ENCODE measurements at regions not wholly inside any gene's neighbourhood (a gene's known extent, or its start where the extent isn't known, plus 50 kb on each side); places are given as distances from the start of the nearest gene placed in this dataset.
"Not testable (repeated sequence)": the region's sequence is repeated elsewhere in the genome, so short reads cannot be mapped to it uniquely, and the experiment has no call there.

DNA sequence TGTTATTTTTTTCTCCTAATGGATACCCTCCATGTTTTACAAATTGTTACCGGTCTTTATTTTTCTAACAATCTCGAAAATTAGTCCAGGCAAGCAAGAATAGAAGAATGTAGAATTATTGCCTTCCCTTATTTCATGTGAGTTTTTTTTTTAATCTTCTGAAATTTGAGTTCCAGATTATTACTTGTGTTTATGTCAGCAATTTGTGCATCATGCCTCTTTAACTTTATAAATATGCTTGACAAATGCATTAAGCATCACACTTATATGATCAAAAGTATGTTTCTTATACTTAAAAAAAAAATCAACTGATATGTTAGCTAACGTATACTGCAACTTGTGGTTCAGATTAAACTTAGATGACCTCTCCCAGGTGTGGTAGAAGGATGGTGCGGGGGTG is 242.7 kb upstream of the VSTM2A start:
- no peak overlapping the region for H2AFZ ChIP-seq (ENCODE audit: low read depth, low read length)
- H3K27me3 ChIP-seq (ENCODE audit: low read depth, low read length): no peaks in the 10 kb centered on the region
- H3K9me3 ChIP-seq (ENCODE audit: insufficient read depth, low read length): no peaks in the 10 kb centered on the region
- no peak for TF ChIP-seq EZH2phosphoT487 (IDR thresholded peaks at IDR 0.05; ENCODE audit: low read depth)
- TF ChIP-seq, protein P1, sequence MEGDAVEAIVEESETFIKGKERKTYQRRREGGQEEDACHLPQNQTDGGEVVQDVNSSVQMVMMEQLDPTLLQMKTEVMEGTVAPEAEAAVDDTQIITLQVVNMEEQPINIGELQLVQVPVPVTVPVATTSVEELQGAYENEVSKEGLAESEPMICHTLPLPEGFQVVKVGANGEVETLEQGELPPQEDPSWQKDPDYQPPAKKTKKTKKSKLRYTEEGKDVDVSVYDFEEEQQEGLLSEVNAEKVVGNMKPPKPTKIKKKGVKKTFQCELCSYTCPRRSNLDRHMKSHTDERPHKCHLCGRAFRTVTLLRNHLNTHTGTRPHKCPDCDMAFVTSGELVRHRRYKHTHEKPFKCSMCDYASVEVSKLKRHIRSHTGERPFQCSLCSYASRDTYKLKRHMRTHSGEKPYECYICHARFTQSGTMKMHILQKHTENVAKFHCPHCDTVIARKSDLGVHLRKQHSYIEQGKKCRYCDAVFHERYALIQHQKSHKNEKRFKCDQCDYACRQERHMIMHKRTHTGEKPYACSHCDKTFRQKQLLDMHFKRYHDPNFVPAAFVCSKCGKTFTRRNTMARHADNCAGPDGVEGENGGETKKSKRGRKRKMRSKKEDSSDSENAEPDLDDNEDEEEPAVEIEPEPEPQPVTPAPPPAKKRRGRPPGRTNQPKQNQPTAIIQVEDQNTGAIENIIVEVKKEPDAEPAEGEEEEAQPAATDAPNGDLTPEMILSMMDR (IDR thresholded peaks at IDR 0.05; ENCODE audit: low read depth, low read length): no peak
- no peaks in the 10 kb centered on the region for H3K79me2 ChIP-seq (ENCODE audit: low read length)
- no peak overlapping the region for H3K27ac ChIP-seq (ENCODE audit: low read length)
- H3K4me2 ChIP-seq (ENCODE audit: low read length): no peak overlapping the region
- H3K4me3 ChIP-seq (ENCODE audit: low read length): no peak overlapping the region
- H3K36me3 ChIP-seq (replicated peaks; ENCODE audit: low read depth, low read length): no peaks in the 10 kb centered on the region
- H3K9ac ChIP-seq (ENCODE audit: low read length): no peak overlapping the region
- no peaks in the 10 kb centered on the region for H3K4me1 ChIP-seq (ENCODE audit: low read length)
- no peaks in the 10 kb centered on the region for H4K20me1 ChIP-seq (ENCODE audit: insufficient read depth, low read length)

GRCh38 chr7:54315955-54316354 is 226.2 kb upstream of the VSTM2A start:
- H3K27me3 ChIP-seq (ENCODE audit: low read depth, low read length); H3K27ac ChIP-seq (ENCODE audit: low read length); H3K9me3 ChIP-seq (ENCODE audit: insufficient read depth, low read length); H3K36me3 ChIP-seq (replicated peaks; ENCODE audit: low read depth, low read length); H3K9ac ChIP-seq (ENCODE audit: low read length); H3K79me2 ChIP-seq (ENCODE audit: low read length); H4K20me1 ChIP-seq (ENCODE audit: insufficient read depth, low read length); H3K4me2 ChIP-seq (ENCODE audit: low read length); H2AFZ ChIP-seq (ENCODE audit: low read depth, low read length); H3K4me3 ChIP-seq (ENCODE audit: low read length); H3K4me1 ChIP-seq (ENCODE audit: low read length): not testable (repeated sequence)

DNA sequence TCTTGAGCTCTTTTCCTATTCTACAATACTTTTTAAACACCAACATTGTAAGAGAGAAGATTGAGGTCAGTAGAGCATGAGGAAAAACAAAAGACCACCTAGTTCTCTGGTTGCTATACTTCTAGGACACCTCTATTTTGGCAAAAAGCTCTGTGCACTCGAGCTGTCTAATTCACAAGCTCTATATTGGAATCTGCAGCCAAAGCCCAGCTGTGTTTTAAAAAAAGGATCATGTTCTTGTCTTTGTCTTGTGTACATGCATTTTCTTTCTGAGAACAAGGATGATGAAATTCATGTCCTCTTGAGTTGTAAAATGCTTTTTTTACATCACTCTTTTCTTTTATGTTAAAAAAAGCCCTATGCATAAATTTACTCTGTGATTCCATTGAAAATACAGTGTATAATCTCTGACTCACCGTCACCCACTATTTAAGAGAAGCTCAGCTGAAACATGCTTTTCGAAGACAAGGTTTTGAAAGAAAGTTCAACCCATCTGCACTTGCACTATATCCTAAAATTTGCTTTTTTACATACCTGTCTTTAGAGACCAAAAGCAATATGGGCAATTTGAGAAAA is 215.5 kb upstream of the VSTM2A start:
- no peaks in the 10 kb centered on the region for H3K9me3 ChIP-seq (ENCODE audit: insufficient read depth, low read length)
- H3K36me3 ChIP-seq (replicated peaks; ENCODE audit: low read depth, low read length): no peaks in the 10 kb centered on the region
- no peak overlapping the region for H2AFZ ChIP-seq (ENCODE audit: low read depth, low read length)
- no peak overlapping the region for H3K27ac ChIP-seq (ENCODE audit: low read length)
- H3K9ac ChIP-seq (ENCODE audit: low read length): no peak overlapping the region
- no peaks in the 10 kb centered on the region for H3K4me1 ChIP-seq (ENCODE audit: low read length)
- no peak overlapping the region for H3K4me2 ChIP-seq (ENCODE audit: low read length)
- no peaks in the 10 kb centered on the region for H4K20me1 ChIP-seq (ENCODE audit: insufficient read depth, low read length)
- TF ChIP-seq, protein P1 (IDR thresholded peaks at IDR 0.05; ENCODE audit: low read depth, low read length): no peak
- TF ChIP-seq EZH2phosphoT487 (IDR thresholded peaks at IDR 0.05; ENCODE audit: low read depth): no peak
- no peak overlapping the region for H3K4me3 ChIP-seq (ENCODE audit: low read length)
- no peaks in the 10 kb centered on the region for H3K27me3 ChIP-seq (ENCODE audit: low read depth, low read length)
- no peaks in the 10 kb centered on the region for H3K79me2 ChIP-seq (ENCODE audit: low read length)

DNA sequence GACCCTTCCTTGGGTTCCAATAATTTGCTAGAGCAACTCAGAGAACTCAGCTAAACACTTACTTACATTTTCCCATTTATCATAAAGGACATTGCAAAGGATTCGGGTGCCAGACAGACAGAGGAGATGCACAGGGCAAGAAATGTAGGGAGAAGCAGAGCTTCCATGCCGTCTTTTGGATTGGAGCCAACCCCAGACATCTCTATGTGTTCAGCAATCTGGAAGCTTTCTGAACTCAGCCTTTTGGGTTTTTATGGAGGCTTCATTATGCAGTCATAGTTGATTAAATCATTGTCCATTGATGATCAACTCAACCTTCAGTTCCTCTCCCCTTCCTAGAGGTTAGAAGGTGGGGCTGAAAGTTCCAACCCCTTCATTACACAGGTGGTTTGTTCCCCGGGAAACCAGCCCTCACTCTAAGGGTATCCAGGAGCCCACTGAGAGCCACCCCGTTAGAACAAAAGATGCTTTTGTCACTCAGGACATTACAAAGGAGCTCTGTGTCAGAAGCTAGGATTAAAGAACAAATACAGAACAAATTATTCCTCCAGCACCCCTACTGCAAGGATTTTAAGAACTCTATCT is 211.9 kb upstream of the VSTM2A start:
- H4K20me1 ChIP-seq (ENCODE audit: insufficient read depth, low read length): no peaks in the 10 kb centered on the region
- no peaks in the 10 kb centered on the region for H3K4me1 ChIP-seq (ENCODE audit: low read length)
- no peaks in the 10 kb centered on the region for H3K36me3 ChIP-seq (replicated peaks; ENCODE audit: low read depth, low read length)
- H2AFZ ChIP-seq (ENCODE audit: low read depth, low read length): no peak overlapping the region
- H3K4me2 ChIP-seq (ENCODE audit: low read length): no peak overlapping the region
- H3K9ac ChIP-seq (ENCODE audit: low read length): no peak overlapping the region
- 0 out of 2 replicates have a peak, but pooled peaks cover 4% of the 10 kb centered on the region for H3K27me3 ChIP-seq (ENCODE audit: low read depth, low read length)
- no peak overlapping the region for H3K27ac ChIP-seq (ENCODE audit: low read length)
- no peaks in the 10 kb centered on the region for H3K9me3 ChIP-seq (ENCODE audit: insufficient read depth, low read length)
- TF ChIP-seq, protein P1 (IDR thresholded peaks at IDR 0.05; ENCODE audit: low read depth, low read length): no peak
- TF ChIP-seq EZH2phosphoT487 (IDR thresholded peaks at IDR 0.05; ENCODE audit: low read depth): no peak
- H3K4me3 ChIP-seq (ENCODE audit: low read length): no peak overlapping the region
- no peaks in the 10 kb centered on the region for H3K79me2 ChIP-seq (ENCODE audit: low read length)

All from OCI-LY3 (cell line).